HepG2 (cell line): ENCODE measurements at regions not wholly inside any gene's neighbourhood (a gene's known extent, or its start where the extent isn't known, plus 50 kb on each side); places are given as distances from the start of the nearest gene placed in this dataset.
A peak's percentile ranks its signal among the peaks of the same experiment; 100 is the strongest.
"Not testable (repeated sequence)": the region's sequence is repeated elsewhere in the genome, so short reads cannot be mapped to it uniquely, and the experiment has no call there.

ENCODE experiments used
- ATAC-seq: fragments of 200-7000 bp; cut with Tn5 transposase; 3 replicates; pipeline ENCODE4 v1.9.1; 2020; ENCODE audit warnings: mild to moderate bottlenecking, moderate library complexity
- BruUV-seq: library from RNA; stranded (reverse); fragments of 400-500 nt; replicated peaks from 2 replicates; lab custom pipeline; 2021; lab: Mats Ljungman, UMichigan
- CTCF ChIA-PET: fragments of 300-600 bp; formaldehyde crosslinking; extraction: SDS; loops from one replicate; lab custom pipeline; 2021; ENCODE audit warnings: low total read pairs, inconsistent platforms, low intra/inter-chr PET ratio; lab: Yijun Ruan, JAX
- POLR2A ChIA-PET: fragments of 350-600 bp; sonication (Branson Sonifier 250); formaldehyde crosslinking; loops from one replicate; lab custom pipeline; 2020; ENCODE audit warnings: antibody characterized with exemption, inconsistent platforms; lab: Yijun Ruan, JAX
- DNase-seq: peaks from one replicate; pipeline ENCODE4 v3.0.0-alpha.2; 2015; ENCODE audit warnings: low spot score
- FAIRE-seq: peaks from 3 replicates; lab custom pipeline; 2011; peaks lifted over from hg19 to GRCh38; lab: Jason Lieb, UNC
- H2AFZ ChIP-seq: one replicate; pipeline ENCODE4 v1.6.1; 2011; ENCODE audit warnings: low read length, inconsistent platforms
- H3K27ac ChIP-seq: fragments of 300-600 bp; 3 replicates; pipeline ENCODE4 v1.8.0; 2011; ENCODE audit warnings: mixed run types, mild to moderate bottlenecking, mixed read lengths, low read length, inconsistent platforms; ENCODE audit not compliant: insufficient read depth; ENCODE audit errors: extremely low read length
- H3K27me3 ChIP-seq, 2 experiments: fragments of 200-600 bp in 1 of 2; 2 replicates in 1 of 2; 3 replicates in 1 of 2; pipeline versions ENCODE4 v1.6.0 to v1.8.0; 2011; ENCODE audit warnings: low read length in 2 of 2, mild to moderate bottlenecking in 2 of 2, moderate library complexity in 2 of 2, inconsistent platforms in 1 of 2; ENCODE audit not compliant: insufficient read depth in 2 of 2, control insufficient read depth in 1 of 2
- H3K36me3 ChIP-seq, 2 experiments: fragments of 200-600 bp in 1 of 2; replicated peaks in 1 of 2; 2 replicates in 1 of 2; 3 replicates in 1 of 2; pipeline versions ENCODE4 v1.5.1 to v1.8.0; 2011; ENCODE audit warnings: low read length in 2 of 2, inconsistent platforms in 1 of 2; ENCODE audit not compliant: insufficient read depth in 2 of 2, control insufficient read depth in 1 of 2
- H3K4me1 ChIP-seq: 2 replicates; pipeline ENCODE4 v1.5.1; 2012; ENCODE audit warnings: low read length, inconsistent platforms; ENCODE audit not compliant: insufficient read depth
- H3K4me2 ChIP-seq: 2 replicates; pipeline ENCODE4 v1.6.0; 2011; ENCODE audit warnings: low read depth, low read length, inconsistent platforms
- H3K4me3 ChIP-seq, 3 experiments: fragments of 200-600 bp in 1 of 3; sonication (generic), shearing (Covaris generic) in 1 of 3; replicated peaks in 1 of 3; 2 replicates each; pipeline ENCODE4 v1.5.1; 2011 to 2016; ENCODE audit warnings: low read length in 3 of 3, inconsistent platforms in 2 of 3, low read depth in 2 of 3, mild to moderate bottlenecking in 2 of 3, control low read depth in 1 of 3, mixed read lengths in 1 of 3; ENCODE audit not compliant: insufficient read depth in 1 of 3
- H3K79me2 ChIP-seq: one replicate; pipeline ENCODE4 v1.6.1; 2011; ENCODE audit warnings: low read length, inconsistent platforms; ENCODE audit not compliant: insufficient read depth
- H3K9ac ChIP-seq: 2 replicates; pipeline ENCODE4 v1.6.0; 2011; ENCODE audit warnings: mild to moderate bottlenecking, low read depth, low read length, inconsistent platforms; ENCODE audit not compliant: insufficient read depth
- H3K9me3 ChIP-seq: 2 replicates; pipeline ENCODE4 v1.5.1; 2012; ENCODE audit warnings: mild to moderate bottlenecking, low read length
- H4K20me1 ChIP-seq: 2 replicates; pipeline ENCODE4 v1.6.0; 2011; ENCODE audit warnings: inconsistent platforms, mild to moderate bottlenecking, low read length, moderate library complexity; ENCODE audit not compliant: insufficient read depth
- BHLHE40 ChIP-seq: IDR thresholded peaks from 2 replicates; pipeline ENCODE4 v1.6.1; 2011; ENCODE audit warnings: low read length, improper control_type of control experiment
- FOXP1 ChIP-seq, 2 experiments: fragments of 450-650 bp in 1 of 2; IDR thresholded peaks; 2 replicates each; pipeline ENCODE4 v1.6.1; 2017 to 2018; ENCODE audit warnings: antibody characterized with exemption in 1 of 2
- MAFF ChIP-seq: IDR thresholded peaks from 2 replicates; pipeline ENCODE4 v1.6.1; 2011; ENCODE audit warnings: low read depth, low read length, improper control_type of control experiment
- MAFK ChIP-seq, 2 experiments: IDR thresholded peaks in 1 of 2; conservative IDR thresholded peaks in 1 of 2; 2 replicates each; pipeline ENCODE4 v1.6.1; 2011; ENCODE audit warnings: improper control_type of control experiment in 2 of 2, low read length in 2 of 2
- PCBP1 ChIP-seq: fragments of 200-400 bp; formaldehyde crosslinking; IDR thresholded peaks from 2 replicates; pipeline ENCODE4 v1.6.1; 2017; ENCODE audit warnings: mild to moderate bottlenecking, low read depth, low read length, borderline replicate concordance
- PHF20 ChIP-seq: sonication (generic); formaldehyde crosslinking; IDR thresholded peaks from 2 replicates; pipeline ENCODE4 v1.5.0; 2020; ENCODE audit warnings: mild to moderate bottlenecking, missing genetic modification reagents
- TEAD2 ChIP-seq: sonication (generic); formaldehyde crosslinking; IDR thresholded peaks from 2 replicates; pipeline ENCODE4 v1.9.0; 2021; ENCODE audit warnings: missing genetic modification reagents
- ZNF564 ChIP-seq: sonication (generic); formaldehyde crosslinking; IDR thresholded peaks from 2 replicates; pipeline ENCODE4 v1.8.1; 2023; ENCODE audit warnings: mild to moderate bottlenecking, missing genetic modification reagents
- in situ Hi-C: cut with HindIII; loops from 2 replicates; pipeline ENCODE4 v1.10.0; 2017; ENCODE audit warnings: low pct_unique_long_range_greater_than_20kb; ENCODE audit not compliant: extremely low pct_ligation_motif_present
- intact Hi-C: fragments of 100-400 bp; cut with micrococcal nuclease; formaldehyde crosslinking; loops from one replicate; pipeline ENCODE4 v1.10.0; 2022; ENCODE audit not compliant: unreplicated experiment
- TF ChIP-seq, protein P1 (sequence below): sonication (generic); formaldehyde crosslinking; IDR thresholded peaks from 2 replicates; pipeline ENCODE4 v1.8.0; 2022; ENCODE audit warnings: low read depth, missing genetic modification reagents
- TF ChIP-seq, protein P2 (sequence below): sonication (generic); formaldehyde crosslinking; IDR thresholded peaks from 2 replicates; pipeline ENCODE4 v1.4.0; 2020; ENCODE audit warnings: missing genetic modification reagents, borderline replicate concordance

DNA sequence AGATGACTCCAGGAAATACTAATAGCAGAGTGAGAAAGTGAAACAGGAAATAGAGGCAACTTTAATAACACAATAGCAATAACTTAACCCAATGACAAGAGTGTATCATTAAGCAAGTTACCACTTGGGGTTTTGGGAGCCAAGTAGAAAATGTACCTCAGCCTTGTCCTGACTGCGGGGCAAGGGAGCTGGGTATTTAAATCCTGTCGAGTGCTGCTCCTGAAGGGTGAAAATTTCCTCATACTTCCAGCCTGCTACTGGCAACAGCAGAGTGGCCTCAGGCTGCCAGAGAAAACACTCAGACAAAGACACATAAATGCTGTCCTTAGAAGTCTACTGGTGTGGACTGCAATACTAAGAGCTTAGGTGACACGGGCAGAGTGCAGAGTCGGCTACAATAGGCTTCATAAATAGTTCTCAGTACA, 112.5 kb upstream of the EMB start (continued):
- TF ChIP-seq, protein P1, sequence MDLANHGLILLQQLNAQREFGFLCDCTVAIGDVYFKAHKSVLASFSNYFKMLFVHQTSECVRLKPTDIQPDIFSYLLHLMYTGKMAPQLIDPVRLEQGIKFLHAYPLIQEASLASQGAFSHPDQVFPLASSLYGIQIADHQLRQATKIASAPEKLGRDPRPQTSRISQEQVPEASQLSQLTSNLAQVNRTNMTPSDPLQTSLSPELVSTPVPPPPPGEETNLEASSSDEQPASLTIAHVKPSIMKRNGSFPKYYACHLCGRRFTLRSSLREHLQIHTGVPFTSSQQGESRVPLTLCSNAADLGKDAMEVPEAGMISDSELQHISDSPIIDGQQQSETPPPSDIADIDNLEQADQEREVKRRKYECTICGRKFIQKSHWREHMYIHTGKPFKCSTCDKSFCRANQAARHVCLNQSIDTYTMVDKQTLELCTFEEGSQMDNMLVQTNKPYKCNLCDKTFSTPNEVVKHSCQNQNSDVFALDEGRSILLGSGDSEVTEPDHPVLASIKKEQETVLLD (CRISPR knock-in tag) = no peak
- TF ChIP-seq PCBP1 (no peak), BHLHE40 (no peak), PHF20 (no peak), FOXP1 (IDR thresholded peaks at IDR 0.05) (no peak), FOXP1 (CRISPR knock-in tag; IDR thresholded peaks at IDR 0.05) (no peak), ZNF564 (no peak), TEAD2 (CRISPR knock-in tag) (no peak)
- TF ChIP-seq, protein P2, sequence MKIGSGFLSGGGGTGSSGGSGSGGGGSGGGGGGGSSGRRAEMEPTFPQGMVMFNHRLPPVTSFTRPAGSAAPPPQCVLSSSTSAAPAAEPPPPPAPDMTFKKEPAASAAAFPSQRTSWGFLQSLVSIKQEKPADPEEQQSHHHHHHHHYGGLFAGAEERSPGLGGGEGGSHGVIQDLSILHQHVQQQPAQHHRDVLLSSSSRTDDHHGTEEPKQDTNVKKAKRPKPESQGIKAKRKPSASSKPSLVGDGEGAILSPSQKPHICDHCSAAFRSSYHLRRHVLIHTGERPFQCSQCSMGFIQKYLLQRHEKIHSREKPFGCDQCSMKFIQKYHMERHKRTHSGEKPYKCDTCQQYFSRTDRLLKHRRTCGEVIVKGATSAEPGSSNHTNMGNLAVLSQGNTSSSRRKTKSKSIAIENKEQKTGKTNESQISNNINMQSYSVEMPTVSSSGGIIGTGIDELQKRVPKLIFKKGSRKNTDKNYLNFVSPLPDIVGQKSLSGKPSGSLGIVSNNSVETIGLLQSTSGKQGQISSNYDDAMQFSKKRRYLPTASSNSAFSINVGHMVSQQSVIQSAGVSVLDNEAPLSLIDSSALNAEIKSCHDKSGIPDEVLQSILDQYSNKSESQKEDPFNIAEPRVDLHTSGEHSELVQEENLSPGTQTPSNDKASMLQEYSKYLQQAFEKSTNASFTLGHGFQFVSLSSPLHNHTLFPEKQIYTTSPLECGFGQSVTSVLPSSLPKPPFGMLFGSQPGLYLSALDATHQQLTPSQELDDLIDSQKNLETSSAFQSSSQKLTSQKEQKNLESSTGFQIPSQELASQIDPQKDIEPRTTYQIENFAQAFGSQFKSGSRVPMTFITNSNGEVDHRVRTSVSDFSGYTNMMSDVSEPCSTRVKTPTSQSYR (CRISPR knock-in tag) = no peak

DNA sequence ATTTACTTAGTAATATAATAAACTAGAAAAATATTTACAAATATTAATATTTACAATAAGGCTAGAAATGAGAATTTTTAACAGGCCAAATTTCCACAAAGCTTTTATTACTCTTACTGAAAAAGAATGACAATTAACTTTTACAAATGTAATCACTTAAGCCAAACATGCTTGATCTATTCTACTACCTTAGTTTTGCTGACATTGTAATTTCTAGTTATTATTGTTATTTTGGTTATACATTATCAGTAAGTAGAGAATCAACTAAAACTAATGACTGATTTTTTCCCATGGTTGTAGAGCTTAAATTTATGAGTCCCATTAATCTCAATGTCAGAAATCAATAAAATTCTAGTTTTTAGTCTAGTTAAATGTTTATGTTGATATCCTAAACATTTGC, 107.8 kb upstream of the PARP8 start:
- FAIRE-seq, H3K9me3 ChIP-seq, BruUV-seq, H2AFZ ChIP-seq, POLR2A ChIA-PET, H3K9ac ChIP-seq, H3K27ac ChIP-seq, H3K4me3 ChIP-seq, H3K27me3 ChIP-seq, H3K79me2 ChIP-seq, H4K20me1 ChIP-seq, intact Hi-C loops, H3K36me3 ChIP-seq, H3K4me1 ChIP-seq, H3K4me2 ChIP-seq, CTCF ChIA-PET, ATAC-seq, in situ Hi-C loops, DNase-seq: not testable (repeated sequence)
- TF ChIP-seq MAFK (conservative IDR thresholded peaks at IDR 0.05 in 1 of 2, IDR thresholded peaks at IDR 0.05 in 1 of 2; ENCODE audit: low read length in 2 of 2) (peak; percentile 65 to 79), MAFF (peak; percentile 62; the same call in 1 of the 2 replicates)
